AG08395 (cell line): ENCODE measurements at regions not wholly inside any gene's neighbourhood (a gene's known extent, or its start where the extent isn't known, plus 50 kb on each side); places are given as distances from the start of the nearest gene placed in this dataset.
A peak's percentile ranks its signal among the peaks of the same experiment; 100 is the strongest.

Experiments used
- DNase-seq: peaks from one replicate; pipeline ENCODE4 v3.0.0; 2012; ENCODE audit warnings: mixed read lengths, low spot score

DNA sequence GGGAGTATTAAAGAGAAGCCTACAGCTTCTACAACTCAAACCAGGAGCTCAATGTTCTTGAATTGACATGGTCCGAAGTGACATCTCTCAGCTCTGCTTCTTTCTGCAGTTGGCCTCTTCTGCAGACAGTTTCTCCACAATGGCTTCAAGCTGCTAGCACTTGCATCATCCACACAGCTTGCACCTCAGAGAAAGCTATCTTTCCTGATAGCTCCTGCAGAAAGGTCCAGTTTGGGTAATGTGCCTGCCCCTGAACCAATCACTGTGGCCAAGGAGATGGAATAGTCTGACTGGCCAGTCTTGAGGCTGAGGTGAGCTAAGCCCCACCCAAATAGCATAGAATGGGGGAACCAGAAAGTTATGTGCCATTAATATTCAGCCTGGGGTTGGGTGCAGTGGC lies 95.8 kb upstream of the ABCA1 start:
- DNase-seq, result no peak

- DNase-seq, result no peak
Measured at GRCh38 chr9:105024529-105024928, 96.6 kb upstream of the ABCA1 start.

- DNase-seq, result no peak
Measured at GRCh38 chr9:105026451-105026850, 98.5 kb upstream of the ABCA1 start.

GRCh38 chr9:105027084-105027483 lies 99.1 kb upstream of the ABCA1 start:
- no peak for DNase-seq

DNA sequence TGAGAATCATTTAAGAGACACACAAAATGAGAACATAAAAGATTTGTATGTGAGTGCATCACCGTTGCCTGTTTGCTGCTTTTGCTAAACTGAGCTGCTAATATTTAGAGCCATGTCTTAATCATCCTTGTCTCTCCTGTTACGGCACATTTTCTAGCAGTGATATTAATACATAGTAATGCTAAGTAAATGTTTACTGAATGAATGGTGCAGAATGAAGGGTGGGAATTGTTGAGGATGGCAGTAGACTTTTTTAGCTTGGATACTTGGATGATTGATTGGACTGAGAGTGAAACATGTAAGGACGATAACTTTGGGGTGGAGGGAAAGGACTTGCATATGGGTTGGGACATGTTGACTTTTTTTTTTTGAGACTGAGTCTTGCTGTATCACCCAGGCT lies 102.3 kb upstream of the ABCA1 start:
- DNase-seq, result no peak

GRCh38 chr9:105037139-105037538 lies 109.2 kb upstream of the ABCA1 start:
- no peak for DNase-seq

DNA sequence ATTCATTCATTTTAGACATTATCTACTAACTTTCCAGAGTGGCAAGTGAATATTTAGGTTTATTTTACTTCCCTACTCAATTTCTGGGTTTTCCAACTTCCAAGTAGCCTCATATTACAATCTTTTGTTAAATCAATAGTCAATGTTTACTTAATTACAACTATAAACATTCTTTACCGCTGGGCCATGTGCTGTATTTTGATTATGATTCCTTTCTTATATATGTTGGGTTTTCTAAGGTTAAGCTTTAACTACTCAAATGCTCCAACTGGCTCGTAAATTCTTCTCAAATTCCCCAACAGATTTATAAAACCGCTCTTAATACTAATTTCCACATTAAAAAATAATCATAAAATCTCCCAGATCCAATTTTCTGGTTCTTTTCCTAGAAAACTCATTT lies 110.1 kb upstream of the ABCA1 start:
- DNase-seq, result no peak

DNA sequence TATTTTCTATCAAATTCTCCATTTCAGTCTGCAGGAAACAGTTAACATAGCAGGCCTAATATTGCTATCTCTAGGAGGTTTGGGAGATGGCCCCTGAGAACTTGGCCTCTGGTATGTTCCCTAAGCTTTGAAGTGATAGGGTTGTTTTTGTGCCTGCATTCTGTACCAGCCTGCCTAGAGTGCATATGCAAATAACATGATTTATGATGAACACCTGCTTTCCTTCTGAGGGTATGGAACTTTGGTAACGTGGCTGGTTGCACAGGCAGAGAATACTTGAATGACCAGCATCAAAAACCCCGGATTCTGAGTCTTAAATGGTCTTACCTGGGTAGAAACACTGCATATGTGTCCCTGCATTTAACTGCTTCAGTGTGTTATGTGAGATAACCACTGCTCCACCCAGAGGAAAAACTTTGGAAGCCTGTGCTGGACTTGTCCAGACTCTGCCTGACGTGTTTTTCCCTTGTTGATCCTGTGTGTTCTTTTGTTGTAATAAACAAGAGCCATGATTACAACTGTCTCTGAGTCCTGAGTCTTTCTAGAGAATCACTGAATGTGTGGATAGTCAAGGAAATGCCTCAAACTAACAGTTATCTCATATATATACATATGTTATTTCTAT lies 111.3 kb upstream of the ABCA1 start:
- DNase-seq, result no peak

DNA sequence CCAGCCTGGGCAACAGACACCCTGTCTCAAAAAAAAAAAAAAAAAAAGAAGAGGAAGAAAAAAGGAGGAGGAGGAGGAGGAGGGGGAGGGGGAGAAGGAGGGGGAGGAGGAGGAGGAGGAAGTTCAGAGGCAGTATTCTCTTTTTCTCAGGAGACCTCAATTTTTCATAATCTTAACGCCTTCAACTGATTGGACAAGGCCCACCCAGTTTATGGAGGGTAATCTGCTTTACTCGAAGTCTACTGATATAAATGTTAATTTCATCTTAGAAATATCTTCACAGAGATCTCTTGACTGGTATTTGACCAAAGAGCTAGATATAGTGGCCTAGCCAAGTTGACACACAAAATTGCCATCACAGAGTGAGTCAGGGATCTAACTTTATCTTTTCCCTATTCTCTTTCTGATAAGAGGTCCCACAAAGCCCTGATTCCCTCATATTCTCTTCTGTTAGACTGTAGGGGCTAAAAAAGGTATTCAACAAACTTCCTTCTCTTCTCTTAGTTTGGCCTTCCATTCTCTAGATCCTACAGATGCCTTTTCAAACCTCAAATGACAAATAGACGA lies 115.5 kb upstream of the ABCA1 start:
- DNase-seq, result no peak

- DNase-seq, result no peak
Measured at GRCh38 chr9:105044518-105044917, 116.6 kb upstream of the ABCA1 start.

GRCh38 chr9:105046907-105047741 lies 119.2 kb upstream of the ABCA1 start:
- DNase-seq, result no peak

DNA sequence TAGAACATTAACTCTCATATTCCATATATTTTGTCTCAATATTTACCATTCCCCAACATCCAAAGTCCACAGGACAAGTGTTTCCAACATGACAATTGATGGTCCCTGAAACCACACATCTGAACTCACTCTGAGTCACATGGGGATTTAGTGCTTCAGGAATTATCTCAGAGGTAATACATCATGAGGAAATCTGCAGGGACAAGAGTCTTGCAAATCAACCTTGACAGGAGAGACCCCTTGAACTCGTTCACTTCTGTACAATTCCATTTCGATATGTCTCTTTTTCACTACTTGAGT lies 119.7 kb upstream of the ABCA1 start:
- no peak for DNase-seq

- no peak for DNase-seq
Measured at GRCh38 chr9:105048331-105048730, 120.4 kb upstream of the ABCA1 start.

- DNase-seq, result no peak
Measured at GRCh38 chr9:105050296-105050695, 122.3 kb upstream of the ABCA1 start.

- DNase-seq, result no peak
Measured at GRCh38 chr9:105051897-105052296, 123.9 kb upstream of the ABCA1 start.

GRCh38 chr9:105052346-105052745 lies 124.4 kb upstream of the ABCA1 start:
- no peak for DNase-seq

DNA sequence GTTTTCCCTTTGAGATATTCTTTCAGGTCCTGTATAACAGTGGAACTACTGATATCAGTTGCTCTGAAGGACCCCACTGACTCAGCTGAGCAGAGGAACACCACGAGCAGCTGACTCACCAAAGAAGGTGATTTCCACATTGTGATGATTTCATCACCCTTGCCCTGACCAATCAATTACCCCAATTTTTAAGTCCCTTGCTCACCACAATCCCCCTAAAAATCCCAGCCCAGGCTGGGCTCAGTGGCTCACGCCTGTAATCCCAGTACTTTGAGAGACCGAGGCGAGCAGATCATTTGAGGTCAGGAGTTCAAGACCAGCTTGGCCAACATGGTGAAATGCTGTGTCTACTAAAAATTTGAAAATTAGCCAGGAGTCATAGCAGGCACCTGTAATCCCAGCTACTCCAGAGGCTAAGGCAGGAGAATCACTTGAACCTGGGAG lies 125.3 kb upstream of the ABCA1 start:
- DNase-seq, result peak; percentile 61

DNA sequence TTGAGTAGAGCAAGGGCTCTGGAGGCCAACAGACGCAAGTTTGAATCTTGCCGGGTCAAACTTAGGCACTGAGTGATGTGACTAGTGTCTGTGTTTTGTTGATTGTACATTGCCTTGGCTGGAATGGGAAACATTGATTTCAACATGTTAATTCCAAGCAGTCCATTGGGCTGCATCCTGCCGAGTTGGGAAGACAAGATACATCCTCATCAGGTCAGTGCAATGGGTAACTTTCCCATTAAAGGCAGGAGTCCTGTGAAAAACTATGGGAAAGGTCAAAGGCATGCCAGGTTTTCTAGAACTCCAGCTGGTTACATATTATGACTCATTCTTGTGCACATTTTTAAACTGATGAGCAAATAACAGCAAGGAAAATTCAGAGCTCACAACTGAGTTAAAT lies 126.5 kb upstream of the ABCA1 start:
- peak; percentile 53 for DNase-seq

- DNase-seq, result no peak
Measured at GRCh38 chr9:105055917-105056316, 128.0 kb upstream of the ABCA1 start.

- DNase-seq, result no peak
Measured at GRCh38 chr9:105057551-105057950, 129.6 kb upstream of the ABCA1 start.

- DNase-seq, result no peak
Measured at GRCh38 chr9:105059252-105059651, 131.3 kb upstream of the ABCA1 start.

DNA sequence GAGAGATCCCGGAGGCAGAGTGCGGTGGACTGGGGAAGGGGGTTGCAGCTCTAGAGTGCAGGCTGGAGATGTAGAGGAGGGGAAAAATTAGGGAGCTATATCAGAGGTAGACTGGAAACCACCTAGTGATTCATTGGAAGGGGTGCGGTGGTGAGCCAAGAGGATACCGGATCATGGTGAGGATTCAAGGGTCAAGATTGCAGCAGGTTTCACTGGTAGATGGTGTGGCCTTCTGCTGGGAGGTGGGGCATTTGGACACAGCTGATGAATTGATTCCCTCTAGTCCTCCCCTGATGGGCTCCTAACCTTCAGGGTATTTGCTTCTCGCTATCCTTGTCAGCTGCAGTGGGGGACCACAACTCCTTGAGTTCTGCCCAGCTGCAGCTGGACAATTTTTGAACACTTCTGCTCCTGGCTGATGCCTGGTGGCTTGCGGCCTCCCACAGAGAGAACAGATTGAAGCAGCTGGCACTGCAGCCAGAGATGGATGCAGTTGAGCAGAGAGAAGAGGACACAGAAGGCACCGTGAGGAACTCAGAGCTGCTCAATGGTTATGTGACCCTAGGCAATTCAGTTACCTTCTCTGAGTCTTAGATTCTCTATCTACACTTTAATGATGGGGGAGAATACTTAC lies 134.4 kb upstream of the ABCA1 start:
- DNase-seq, result no peak
